GM12878 (cell line): ENCODE measurements at regions not wholly inside any gene's neighbourhood (a gene's known extent, or its start where the extent isn't known, plus 50 kb on each side); places are given as distances from the start of the nearest gene placed in this dataset.

Experiments used
- ATAC-seq: fragments of 200-7000 bp; cut with Tn5 transposase; 3 replicates; pipeline ENCODE4 v1.9.1; 2020; ENCODE audit warnings: mild to moderate bottlenecking, moderate library complexity
- BruUV-seq: library from RNA; stranded (reverse); fragments of 400-500 nt; replicated peaks from 2 replicates; lab custom pipeline; 2021; lab: Mats Ljungman, UMichigan
- CTCF ChIA-PET: fragments of 300-600 bp; sonication (Branson Sonifier 250); formaldehyde crosslinking; extraction: SDS; loops from one replicate; lab custom pipeline; 2021; ENCODE audit warnings: inconsistent platforms; lab: Yijun Ruan, JAX
- POLR2A ChIA-PET: fragments of 350-600 bp; formaldehyde crosslinking; extraction: SDS; loops from one replicate; lab custom pipeline; 2021; ENCODE audit warnings: inconsistent platforms; lab: Charles Lee
- RAD21 ChIA-PET: fragments of 300-600 bp; sonication (Branson Sonifier 250); formaldehyde crosslinking; loops from one replicate; lab custom pipeline; 2023; ENCODE audit warnings: antibody characterized with exemption; ENCODE audit not compliant: unreplicated experiment; lab: Charles Lee
- SMC1A ChIA-PET: fragments of 300-600 bp; sonication (Branson Sonifier 250); formaldehyde crosslinking; loops from one replicate; lab custom pipeline; 2023; ENCODE audit not compliant: unreplicated experiment, uncharacterized antibody; lab: Charles Lee
- DNase-seq: peaks from one replicate; pipeline ENCODE4 v3.0.0-alpha.2; 2011; ENCODE audit warnings: low read depth, low spot score
- FAIRE-seq: peaks from 3 replicates; lab custom pipeline; 2011; peaks lifted over from hg19 to GRCh38; lab: Jason Lieb, UNC
- H2AFZ ChIP-seq: 2 replicates; pipeline ENCODE4 v1.6.0; 2011; ENCODE audit warnings: low read depth, low read length, control low read depth; ENCODE audit not compliant: control insufficient read depth
- H3K27ac ChIP-seq: 2 replicates; pipeline ENCODE4 v1.5.1; 2011; ENCODE audit warnings: control low read depth; ENCODE audit not compliant: control insufficient read depth, insufficient read depth
- H3K27me3 ChIP-seq, 2 experiments: replicated peaks in 1 of 2; 2 replicates each; pipeline versions ENCODE4 v1.6.0 to v1.6.1; 2011; ENCODE audit warnings: low read length in 1 of 2; ENCODE audit not compliant: control insufficient read depth in 2 of 2, insufficient read depth in 2 of 2
- H3K36me3 ChIP-seq, 2 experiments: 2 replicates each; pipeline ENCODE4 v1.5.1; 2011; ENCODE audit warnings: low read length in 1 of 2; ENCODE audit not compliant: control insufficient read depth in 2 of 2, insufficient read depth in 2 of 2
- H3K4me1 ChIP-seq: 2 replicates; pipeline ENCODE4 v1.6.1; 2011; ENCODE audit warnings: mild to moderate bottlenecking, low read length, moderate library complexity, mixed read lengths; ENCODE audit not compliant: control insufficient read depth, insufficient read depth
- H3K4me2 ChIP-seq: 2 replicates; pipeline ENCODE4 v1.6.0; 2011; ENCODE audit warnings: control low read depth; ENCODE audit not compliant: control insufficient read depth, insufficient read depth
- H3K4me3 ChIP-seq: fragments of 200-600 bp; sonication (generic); 2 replicates; pipeline ENCODE4 v1.5.1; 2016
- H3K79me2 ChIP-seq: 2 replicates; pipeline ENCODE4 v1.6.0; 2011; ENCODE audit warnings: low read length; ENCODE audit not compliant: control insufficient read depth, insufficient read depth
- H3K9ac ChIP-seq: 2 replicates; pipeline ENCODE4 v1.8.0; 2011; ENCODE audit warnings: low read length, control low read depth, mixed read lengths; ENCODE audit not compliant: control insufficient read depth, insufficient read depth
- H3K9me3 ChIP-seq: replicated peaks from 3 replicates; pipeline ENCODE4 v1.5.1; 2011; ENCODE audit warnings: mild to moderate bottlenecking, low read length; ENCODE audit not compliant: control insufficient read depth, insufficient read depth
- H4K20me1 ChIP-seq: 2 replicates; pipeline ENCODE4 v1.6.0; 2011; ENCODE audit not compliant: control insufficient read depth, insufficient read depth
- NR2C2 ChIP-seq: IDR thresholded peaks from 2 replicates; pipeline ENCODE4 v1.6.1; 2011; ENCODE audit warnings: borderline replicate concordance, low read depth; ENCODE audit not compliant: control insufficient read depth, insufficient read length
- PAX5 ChIP-seq: IDR thresholded peaks from 2 replicates; pipeline ENCODE4 v1.6.1; 2011; ENCODE audit warnings: low read depth, low read length, borderline replicate concordance
- SUPT20H ChIP-seq: IDR thresholded peaks from 2 replicates; pipeline ENCODE4 v1.6.1; 2011; ENCODE audit warnings: low read depth, mild to moderate bottlenecking, low read length, moderate library complexity, borderline replicate concordance; ENCODE audit not compliant: control insufficient read depth
- WGBS: methylation state at CpG from one replicate; pipeline ENCODE4 v1.1.6; 2016; ENCODE audit warnings: low lambda C conversion rate; ENCODE audit not compliant: insufficient replicate concordance, insufficient coverage; ENCODE audit errors: missing lambda C conversion rate; 5-methylcytosine and 5-hydroxymethylcytosine counted together
- in situ Hi-C: fragments of 300-500 bp; cut with MboI; formaldehyde crosslinking; loops from 9 replicates; pipeline ENCODE4 v1.14.3; 2018; ENCODE audit warnings: mixed read lengths
- intact Hi-C: fragments of 100-400 bp; cut with micrococcal nuclease; formaldehyde crosslinking; loops from one replicate; pipeline ENCODE4 v1.14.2; 2022; ENCODE audit not compliant: unreplicated experiment
- TF ChIP-seq, protein P1 (sequence below): IDR thresholded peaks from 2 replicates; pipeline ENCODE4 v1.6.1; 2011; ENCODE audit warnings: borderline replicate concordance, low read depth, mild to moderate bottlenecking, moderate library complexity, low read length; ENCODE audit not compliant: insufficient read depth, poor library complexity, severe bottlenecking
- TF ChIP-seq, protein P2 (sequence below), 3 experiments: IDR thresholded peaks in 2 of 3; conservative IDR thresholded peaks in 1 of 3; 2 replicates each; pipeline ENCODE4 v1.5.1; 2011; ENCODE audit warnings: low read depth in 3 of 3, low read length in 3 of 3, mild to moderate bottlenecking in 3 of 3, control low read depth in 2 of 3, moderate library complexity in 2 of 3, inconsistent platforms in 1 of 3, mixed read lengths in 1 of 3; ENCODE audit not compliant: control insufficient read depth in 2 of 3, insufficient read depth in 1 of 3; ENCODE audit errors: extremely low read depth in 1 of 3
- TF ChIP-seq, protein P3 (sequence below): fragments of 450-650 bp; IDR thresholded peaks from 2 replicates; pipeline ENCODE4 v1.6.1; 2014; ENCODE audit warnings: mild to moderate bottlenecking
- TF ChIP-seq, protein P4 (sequence below): fragments of 450-650 bp; IDR thresholded peaks from 2 replicates; pipeline ENCODE4 v1.6.1; 2018; ENCODE audit warnings: borderline replicate concordance, mild to moderate bottlenecking; ENCODE audit not compliant: partially characterized antibody

- intact Hi-C loops = no loop called here
- FAIRE-seq = no peak
- POLR2A ChIA-PET = no interaction called here
These were observed 471.9 kb upstream of the HS6ST1 start for GRCh38 chr2:128790541-128791001.

GRCh38 chr2:128791120-128791984 lies 472.7 kb upstream of the HS6ST1 start:
- CTCF ChIA-PET = no interaction called here
- no peak for DNase-seq
- no peak overlapping the region for H3K4me2 ChIP-seq

More at GRCh38 chr2:128790541-128791001, 471.9 kb upstream of the HS6ST1 start:
- Histone ChIP-seq H4K20me1 (no peaks in the 10 kb centered on the region), H3K27ac (no peak overlapping the region), H2AFZ (no peak overlapping the region), H3K36me3 (no peaks in the 10 kb centered on the region), H3K79me2 (no peaks in the 10 kb centered on the region), H3K27me3 (no peaks in the 10 kb centered on the region), H3K4me3 (no peak overlapping the region), H3K9me3 (no peaks in the 10 kb centered on the region), H3K4me1 (no peaks in the 10 kb centered on the region), H3K4me2 (no peak overlapping the region), H3K9ac (no peak overlapping the region)
- 55% methylated on average over 14 of the region's 14 CpGs for WGBS
- ATAC-seq = no peak
- no peak for DNase-seq
- BruUV-seq = no TSS peak
- in situ Hi-C loops = no loop called here
- ChIA-PET SMC1A (no interaction called here), CTCF (no interaction called here), RAD21 (no interaction called here)
- TF ChIP-seq, protein P1, sequence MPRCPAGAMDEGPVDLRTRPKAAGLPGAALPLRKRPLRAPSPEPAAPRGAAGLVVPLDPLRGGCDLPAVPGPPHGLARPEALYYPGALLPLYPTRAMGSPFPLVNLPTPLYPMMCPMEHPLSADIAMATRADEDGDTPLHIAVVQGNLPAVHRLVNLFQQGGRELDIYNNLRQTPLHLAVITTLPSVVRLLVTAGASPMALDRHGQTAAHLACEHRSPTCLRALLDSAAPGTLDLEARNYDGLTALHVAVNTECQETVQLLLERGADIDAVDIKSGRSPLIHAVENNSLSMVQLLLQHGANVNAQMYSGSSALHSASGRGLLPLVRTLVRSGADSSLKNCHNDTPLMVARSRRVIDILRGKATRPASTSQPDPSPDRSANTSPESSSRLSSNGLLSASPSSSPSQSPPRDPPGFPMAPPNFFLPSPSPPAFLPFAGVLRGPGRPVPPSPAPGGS = peak; percentile 49
- no peak for TF ChIP-seq SUPT20H

More at GRCh38 chr2:128791120-128791984, 472.7 kb upstream of the HS6ST1 start:
- H3K4me3 ChIP-seq = no peak overlapping the region
- H3K36me3 ChIP-seq = no peaks in the 10 kb centered on the region
- H2AFZ ChIP-seq = no peak overlapping the region
- POLR2A ChIA-PET = no interaction called here
- H3K79me2 ChIP-seq = no peaks in the 10 kb centered on the region
- H3K27ac ChIP-seq = no peak overlapping the region
- ATAC-seq = no peak
- no TSS peak for BruUV-seq
- no peak for FAIRE-seq
- no peaks in the 10 kb centered on the region for H3K27me3 ChIP-seq
- RAD21 ChIA-PET = no interaction called here
- TF ChIP-seq, protein P2, sequence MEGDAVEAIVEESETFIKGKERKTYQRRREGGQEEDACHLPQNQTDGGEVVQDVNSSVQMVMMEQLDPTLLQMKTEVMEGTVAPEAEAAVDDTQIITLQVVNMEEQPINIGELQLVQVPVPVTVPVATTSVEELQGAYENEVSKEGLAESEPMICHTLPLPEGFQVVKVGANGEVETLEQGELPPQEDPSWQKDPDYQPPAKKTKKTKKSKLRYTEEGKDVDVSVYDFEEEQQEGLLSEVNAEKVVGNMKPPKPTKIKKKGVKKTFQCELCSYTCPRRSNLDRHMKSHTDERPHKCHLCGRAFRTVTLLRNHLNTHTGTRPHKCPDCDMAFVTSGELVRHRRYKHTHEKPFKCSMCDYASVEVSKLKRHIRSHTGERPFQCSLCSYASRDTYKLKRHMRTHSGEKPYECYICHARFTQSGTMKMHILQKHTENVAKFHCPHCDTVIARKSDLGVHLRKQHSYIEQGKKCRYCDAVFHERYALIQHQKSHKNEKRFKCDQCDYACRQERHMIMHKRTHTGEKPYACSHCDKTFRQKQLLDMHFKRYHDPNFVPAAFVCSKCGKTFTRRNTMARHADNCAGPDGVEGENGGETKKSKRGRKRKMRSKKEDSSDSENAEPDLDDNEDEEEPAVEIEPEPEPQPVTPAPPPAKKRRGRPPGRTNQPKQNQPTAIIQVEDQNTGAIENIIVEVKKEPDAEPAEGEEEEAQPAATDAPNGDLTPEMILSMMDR (IDR thresholded peaks at IDR 0.05 in 2 of 3, conservative IDR thresholded peaks at IDR 0.05 in 1 of 3; ENCODE audit: control insufficient read depth in 2 of 3, extremely low read depth in 1 of 3, insufficient read depth in 1 of 3, low read depth in 3 of 3, low read length in 3 of 3) = no peak
- no peak for TF ChIP-seq PAX5
- TF ChIP-seq NR2C2 = no peak
- TF ChIP-seq, protein P3, sequence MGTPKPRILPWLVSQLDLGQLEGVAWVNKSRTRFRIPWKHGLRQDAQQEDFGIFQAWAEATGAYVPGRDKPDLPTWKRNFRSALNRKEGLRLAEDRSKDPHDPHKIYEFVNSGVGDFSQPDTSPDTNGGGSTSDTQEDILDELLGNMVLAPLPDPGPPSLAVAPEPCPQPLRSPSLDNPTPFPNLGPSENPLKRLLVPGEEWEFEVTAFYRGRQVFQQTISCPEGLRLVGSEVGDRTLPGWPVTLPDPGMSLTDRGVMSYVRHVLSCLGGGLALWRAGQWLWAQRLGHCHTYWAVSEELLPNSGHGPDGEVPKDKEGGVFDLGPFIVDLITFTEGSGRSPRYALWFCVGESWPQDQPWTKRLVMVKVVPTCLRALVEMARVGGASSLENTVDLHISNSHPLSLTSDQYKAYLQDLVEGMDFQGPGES = no peak
- TF ChIP-seq, protein P4, sequence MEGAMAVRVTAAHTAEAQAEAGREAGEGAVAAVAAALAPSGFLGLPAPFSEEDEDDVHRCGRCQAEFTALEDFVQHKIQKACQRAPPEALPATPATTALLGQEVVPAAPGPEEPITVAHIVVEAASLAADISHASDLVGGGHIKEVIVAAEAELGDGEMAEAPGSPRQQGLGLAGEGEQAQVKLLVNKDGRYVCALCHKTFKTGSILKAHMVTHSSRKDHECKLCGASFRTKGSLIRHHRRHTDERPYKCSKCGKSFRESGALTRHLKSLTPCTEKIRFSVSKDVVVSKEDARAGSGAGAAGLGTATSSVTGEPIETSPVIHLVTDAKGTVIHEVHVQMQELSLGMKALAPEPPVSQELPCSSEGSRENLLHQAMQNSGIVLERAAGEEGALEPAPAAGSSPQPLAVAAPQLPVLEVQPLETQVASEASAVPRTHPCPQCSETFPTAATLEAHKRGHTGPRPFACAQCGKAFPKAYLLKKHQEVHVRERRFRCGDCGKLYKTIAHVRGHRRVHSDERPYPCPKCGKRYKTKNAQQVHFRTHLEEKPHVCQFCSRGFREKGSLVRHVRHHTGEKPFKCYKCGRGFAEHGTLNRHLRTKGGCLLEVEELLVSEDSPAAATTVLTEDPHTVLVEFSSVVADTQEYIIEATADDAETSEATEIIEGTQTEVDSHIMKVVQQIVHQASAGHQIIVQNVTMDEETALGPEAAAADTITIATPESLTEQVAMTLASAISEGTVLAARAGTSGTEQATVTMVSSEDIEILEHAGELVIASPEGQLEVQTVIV = no peak
- no peaks in the 10 kb centered on the region for H3K4me1 ChIP-seq
- in situ Hi-C loops = no loop called here
- no peaks in the 10 kb centered on the region for H3K9me3 ChIP-seq
- no peaks in the 10 kb centered on the region for H4K20me1 ChIP-seq
- H3K9ac ChIP-seq = no peak overlapping the region
- SMC1A ChIA-PET = no interaction called here
- WGBS = 45% methylated on average over 24 of the region's 24 CpGs
- intact Hi-C loops = no loop called here
